AG04449 (cell line): ENCODE measurements at regions not wholly inside any gene's neighbourhood (a gene's known extent, or its start where the extent isn't known, plus 50 kb on each side); places are given as distances from the start of the nearest gene placed in this dataset.

Experiments used
- CTCF ChIA-PET: fragments of 350-600 bp; formaldehyde crosslinking; extraction: SDS; loops from one replicate; lab custom pipeline; 2021; ENCODE audit warnings: antibody characterized with exemption; lab: Yijun Ruan, JAX
- POLR2A ChIA-PET: fragments of 400-600, 350-600 bp; formaldehyde crosslinking; extraction: SDS; loops from one replicate; lab custom pipeline; 2020; ENCODE audit warnings: antibody characterized with exemption, inconsistent platforms; lab: Yijun Ruan, JAX
- DNase-seq: peaks from one replicate; pipeline ENCODE4 v3.0.0-alpha.2; 2010; ENCODE audit warnings: low read depth, low spot score
- H3K4me3 ChIP-seq: 2 replicates; pipeline ENCODE4 v1.5.1; 2011; ENCODE audit warnings: low read depth, mild to moderate bottlenecking, control low read depth, low read length
- CTCF ChIP-seq: IDR thresholded peaks from one replicate; pipeline ENCODE4 v1.5.1; 2011; ENCODE audit warnings: mild to moderate bottlenecking, moderate library complexity, low read length, control low read depth, inconsistent platforms; ENCODE audit not compliant: insufficient read depth; ENCODE audit errors: missing control alignments

GRCh38 chr16:85190572-85190971 is 78.3 kb upstream of the CIBAR2 start:
- no peak for TF ChIP-seq CTCF
- no peak overlapping the region for H3K4me3 ChIP-seq
- POLR2A ChIA-PET: no interaction called here
- CTCF ChIA-PET: no interaction called here
- no peak for DNase-seq

DNA sequence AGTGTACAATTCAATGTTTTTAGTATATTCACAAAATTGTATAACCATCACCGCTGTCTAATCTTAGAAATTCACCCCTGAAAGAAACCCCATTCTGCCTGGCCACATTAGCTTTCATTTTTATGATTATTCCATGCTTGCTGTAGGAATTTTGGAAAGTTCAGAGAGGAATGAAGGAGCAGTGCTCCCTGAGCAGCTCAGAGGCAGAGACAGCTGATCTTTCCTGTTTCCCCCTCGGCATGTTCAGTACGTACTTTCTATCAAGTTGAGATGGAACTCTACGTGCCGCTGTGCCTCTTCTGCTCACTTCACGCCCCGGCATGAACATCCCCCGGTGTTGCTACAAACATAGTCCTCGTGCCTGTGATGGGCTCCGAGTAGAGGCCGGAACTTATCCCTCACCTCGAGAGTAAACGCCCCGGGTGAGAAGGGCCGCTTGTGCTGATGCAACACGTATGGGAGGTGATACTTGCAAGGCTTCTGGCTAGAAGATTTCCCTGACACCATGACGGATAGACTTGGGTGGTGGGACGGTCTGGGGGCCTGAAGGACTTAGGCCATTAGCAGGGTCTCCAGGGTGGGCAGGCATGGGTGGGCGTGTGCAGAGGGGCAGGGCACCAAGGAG is 79.2 kb upstream of the CIBAR2 start:
- TF ChIP-seq CTCF: no peak
- POLR2A ChIA-PET: no interaction called here
- no peak overlapping the region for H3K4me3 ChIP-seq
- CTCF ChIA-PET: interaction anchor here (0.9 to 1.4 kb wide), 4 partner anchors 15 to 77 kb away, joined by 3 to 5 read pairs (median 3); no protein-coding TSS in a partner anchor
- no peak for DNase-seq

DNA sequence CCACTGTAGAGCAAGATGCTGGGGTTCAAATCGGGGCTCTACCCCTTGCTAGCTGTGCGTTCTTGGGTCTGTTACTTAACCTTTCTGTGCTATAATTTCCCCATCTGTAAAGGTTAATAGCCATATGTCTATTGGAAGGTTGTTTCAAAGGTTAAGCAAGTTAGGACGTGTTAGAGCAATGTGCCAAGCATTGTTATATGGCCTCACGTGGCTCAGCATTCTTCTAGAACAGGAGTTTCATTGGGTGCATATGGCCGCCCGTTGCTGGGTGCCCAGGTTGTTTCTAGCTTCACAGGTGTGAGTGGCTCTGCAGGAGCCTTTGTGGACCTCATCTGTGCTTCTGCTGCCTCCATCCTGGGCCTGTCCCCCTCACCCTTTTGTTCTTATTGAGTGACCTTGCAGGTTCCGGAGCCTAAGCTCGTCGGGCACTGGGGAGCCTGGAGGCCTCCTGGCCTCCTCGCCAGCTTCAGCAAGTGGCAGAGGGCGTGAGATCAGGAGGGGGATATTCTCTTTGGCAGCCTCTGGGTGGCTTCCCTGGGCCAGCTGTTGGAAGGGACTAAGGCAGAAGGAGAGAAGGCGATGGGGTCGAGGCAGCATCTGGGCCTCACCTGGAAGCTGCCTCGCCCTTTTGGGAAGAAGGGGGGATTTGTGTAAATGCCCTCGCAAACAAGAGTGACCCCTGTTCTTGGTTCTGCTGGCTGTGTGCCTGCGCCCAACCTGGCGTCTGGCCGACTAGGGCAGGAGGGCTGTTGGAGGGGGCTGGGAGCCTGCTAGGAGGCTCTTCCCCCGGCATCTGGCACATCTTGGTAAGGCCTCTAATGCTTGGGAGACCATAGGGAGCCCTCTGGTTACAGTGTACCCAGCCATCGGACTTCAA is 80.2 kb upstream of the CIBAR2 start:
- no peak overlapping the region for H3K4me3 ChIP-seq
- DNase-seq: no peak
- ChIA-PET CTCF (interaction anchor here (1.2 to 1.4 kb wide), 2 partner anchors 16 to 78 kb away, joined by 3 to 5 read pairs; no protein-coding TSS in a partner anchor), POLR2A (no interaction called here)
- no peak for TF ChIP-seq CTCF

- DNase-seq: no peak
- ChIA-PET CTCF (interaction anchor here (1.2 kb wide), 1 partner anchor 78 kb away, joined by 5 read pairs; no protein-coding TSS in a partner anchor), POLR2A (no interaction called here)
- no peak overlapping the region for H3K4me3 ChIP-seq
- no peak for TF ChIP-seq CTCF
Observed at GRCh38 chr16:85193115-85193493, 80.8 kb upstream of the CIBAR2 start.

DNA sequence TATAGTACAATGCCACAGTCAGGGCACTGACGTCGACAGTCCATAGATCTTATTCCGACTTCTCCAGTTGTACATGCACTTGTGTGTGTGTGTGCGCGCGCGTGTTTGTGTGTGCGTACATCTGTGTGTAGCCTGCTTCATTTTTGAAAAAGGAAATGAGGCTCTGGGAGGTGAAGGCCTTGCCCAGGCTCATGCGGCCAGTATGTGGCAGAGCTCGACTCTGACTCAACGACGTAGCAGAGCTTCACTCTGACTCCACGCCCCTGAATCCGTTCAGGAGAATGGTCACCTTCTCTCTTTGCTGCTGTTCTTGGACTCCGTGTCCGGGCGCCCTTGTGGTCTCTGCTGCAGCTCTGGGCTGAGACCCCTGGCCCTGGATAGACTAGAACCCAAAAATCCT is 81.6 kb upstream of the CIBAR2 start:
- no peak overlapping the region for H3K4me3 ChIP-seq
- CTCF ChIA-PET: interaction anchor here (1.2 to 1.3 kb wide), 2 partner anchors 22 to 82 kb away, joined by 3 to 8 read pairs; no protein-coding TSS in a partner anchor
- DNase-seq: no peak
- POLR2A ChIA-PET: no interaction called here
- TF ChIP-seq CTCF: no peak
